ENCODE measurements at regions not wholly inside any gene's neighbourhood (a gene's known extent, or its start where the extent isn't known, plus 50 kb on each side); places are given as distances from the start of the nearest gene placed in this dataset.

GRCh38 chr3:4097801-4098200 is 205.4 kb upstream of the SETMAR start:
- DNase-seq (ENCODE audit: low spot score): no peak
- no peaks in the 10 kb centered on the region for H3K9me3 ChIP-seq
- TF ChIP-seq POLR2A (IDR thresholded peaks at IDR 0.05): no peak
- TF ChIP-seq POLR2AphosphoS5 (IDR thresholded peaks at IDR 0.05): no peak
- TF ChIP-seq CTCF (IDR thresholded peaks at IDR 0.05): no peak
- H3K36me3 ChIP-seq: no peaks in the 10 kb centered on the region
- no peaks in the 10 kb centered on the region for H3K27me3 ChIP-seq (replicated peaks; ENCODE audit: insufficient read depth)
- 81% methylated on average over 2 of the region's 2 CpGs for WGBS
- H3K4me1 ChIP-seq (replicated peaks): no peaks in the 10 kb centered on the region
- no peak overlapping the region for H3K4me3 ChIP-seq
- H3K27ac ChIP-seq: no peak overlapping the region
- intact Hi-C loops (cut with DNase I): no loop called here

- Histone ChIP-seq H3K27ac (no peak overlapping the region), H3K36me3 (no peaks in the 10 kb centered on the region), H3K4me3 (no peak overlapping the region), H3K9me3 (no peaks in the 10 kb centered on the region), H3K4me1 (replicated peaks) (no peaks in the 10 kb centered on the region), H3K27me3 (replicated peaks; ENCODE audit: insufficient read depth) (no peaks in the 10 kb centered on the region)
- no peak for DNase-seq (ENCODE audit: low spot score)
- TF ChIP-seq CTCF (IDR thresholded peaks at IDR 0.05) (no peak), POLR2AphosphoS5 (IDR thresholded peaks at IDR 0.05) (no peak), POLR2A (IDR thresholded peaks at IDR 0.05) (no peak)
- intact Hi-C loops (cut with DNase I): no loop called here
Measured at GRCh38 chr3:4099607-4100006, 203.6 kb upstream of the SETMAR start.

GRCh38 chr3:4107430-4107829 is 195.7 kb upstream of the SETMAR start:
- H3K4me1 ChIP-seq (replicated peaks): no peaks in the 10 kb centered on the region
- no peak for DNase-seq (ENCODE audit: low spot score)
- no peaks in the 10 kb centered on the region for H3K9me3 ChIP-seq
- H3K36me3 ChIP-seq: no peaks in the 10 kb centered on the region
- no peaks in the 10 kb centered on the region for H3K27me3 ChIP-seq (replicated peaks; ENCODE audit: insufficient read depth)
- intact Hi-C loops (cut with DNase I): no loop called here
- WGBS: 63% methylated on average over 3 of the region's 3 CpGs
- TF ChIP-seq POLR2AphosphoS5 (IDR thresholded peaks at IDR 0.05) (no peak), POLR2A (IDR thresholded peaks at IDR 0.05) (no peak), CTCF (IDR thresholded peaks at IDR 0.05) (no peak)
- no peak overlapping the region for H3K27ac ChIP-seq
- no peak overlapping the region for H3K4me3 ChIP-seq

- intact Hi-C loops (cut with DNase I): no loop called here
- TF ChIP-seq POLR2A (IDR thresholded peaks at IDR 0.05) (no peak), CTCF (IDR thresholded peaks at IDR 0.05) (no peak), POLR2AphosphoS5 (IDR thresholded peaks at IDR 0.05) (no peak)
- 77% methylated on average over 2 of the region's 2 CpGs for WGBS
- Histone ChIP-seq H3K4me3 (no peak overlapping the region), H3K27me3 (replicated peaks; ENCODE audit: insufficient read depth) (no peaks in the 10 kb centered on the region), H3K4me1 (replicated peaks) (no peaks in the 10 kb centered on the region), H3K27ac (no peak overlapping the region), H3K36me3 (no peaks in the 10 kb centered on the region), H3K9me3 (no peaks in the 10 kb centered on the region)
- no peak for DNase-seq (ENCODE audit: low spot score)
Measured at GRCh38 chr3:4113811-4114522, 189.2 kb upstream of the SETMAR start.

- 81% methylated on average over 2 of the region's 2 CpGs for WGBS
Measured at GRCh38 chr3:4119119-4119518, 184.1 kb upstream of the SETMAR start.

More at GRCh38 chr3:4119119-4119518, 184.1 kb upstream of the SETMAR start:
- Histone ChIP-seq H3K27ac (no peak overlapping the region), H3K4me3 (no peak overlapping the region), H3K4me1 (replicated peaks) (no peaks in the 10 kb centered on the region), H3K27me3 (replicated peaks; ENCODE audit: insufficient read depth) (no peaks in the 10 kb centered on the region), H3K9me3 (no peaks in the 10 kb centered on the region), H3K36me3 (no peaks in the 10 kb centered on the region)
- TF ChIP-seq POLR2A (IDR thresholded peaks at IDR 0.05) (no peak), POLR2AphosphoS5 (IDR thresholded peaks at IDR 0.05) (no peak), CTCF (IDR thresholded peaks at IDR 0.05) (no peak)
- no peak for DNase-seq (ENCODE audit: low spot score)
- intact Hi-C loops (cut with DNase I): no loop called here
